BE2C (cell line): ENCODE measurements at regions not wholly inside any gene's neighbourhood (a gene's known extent, or its start where the extent isn't known, plus 50 kb on each side); places are given as distances from the start of the nearest gene placed in this dataset.

Source experiments
- DNase-seq: peaks from one replicate; pipeline ENCODE4 v3.0.0-alpha.2; 2020
- H3K27me3 ChIP-seq: fragments of 250-450 bp; sonication (Bioruptor Pico); 2 replicates; pipeline ENCODE4 v1.5.1; 2020; ENCODE audit warnings: mild to moderate bottlenecking
- H3K36me3 ChIP-seq: fragments of 250-450 bp; sonication (Bioruptor Pico); 2 replicates; pipeline ENCODE4 v1.5.1; 2020; ENCODE audit warnings: mild to moderate bottlenecking
- H3K4me1 ChIP-seq: fragments of 250-450 bp; sonication (Bioruptor Pico); 2 replicates; pipeline ENCODE4 v1.5.1; 2020
- H3K4me3 ChIP-seq: 2 replicates; pipeline ENCODE4 v1.5.1; 2011; ENCODE audit warnings: low read depth, low read length
- H3K9me3 ChIP-seq: fragments of 250-450 bp; sonication (Bioruptor Pico); 2 replicates; pipeline ENCODE4 v1.5.1; 2020
- TF ChIP-seq, protein P1 (sequence below): IDR thresholded peaks from 2 replicates; pipeline ENCODE4 v1.5.1; 2012; ENCODE audit warnings: mild to moderate bottlenecking, low read depth, low read length

DNA sequence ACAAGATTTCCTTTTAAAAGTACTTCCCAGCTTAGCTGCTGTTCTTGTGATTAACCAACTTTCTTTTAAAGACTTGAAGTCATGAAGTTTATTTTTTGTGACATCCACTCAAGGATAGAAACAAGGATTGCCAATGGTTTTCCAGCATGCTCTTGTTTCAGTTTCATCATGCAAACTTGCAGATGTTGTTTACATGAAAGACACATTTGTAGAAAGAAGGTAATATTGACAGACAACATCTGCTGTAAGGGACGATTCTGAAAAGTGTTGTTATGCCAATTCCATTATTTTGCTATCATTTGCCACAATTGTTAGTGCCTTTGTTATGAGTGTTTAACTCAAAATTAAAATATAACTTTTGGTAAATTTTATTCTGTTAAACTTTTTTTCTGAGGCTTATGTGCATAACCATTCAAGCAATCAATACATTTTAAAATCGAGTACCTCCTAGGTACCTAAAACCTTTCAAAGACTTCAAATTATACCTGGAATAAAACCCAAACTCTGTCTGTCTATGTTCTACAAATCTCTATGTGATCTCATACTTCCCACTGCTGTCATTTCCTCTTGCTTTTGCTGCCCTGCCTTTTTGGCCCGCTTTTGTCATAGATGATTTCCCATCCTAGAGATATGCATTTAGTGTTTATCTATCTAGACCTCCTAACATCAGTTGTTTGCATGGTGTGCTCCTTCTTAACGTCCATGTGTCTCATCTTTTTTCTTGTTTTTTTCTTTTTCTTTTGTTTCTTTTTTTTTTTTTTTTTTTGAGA lies 630.4 kb downstream of the NR2F2 start:
- Histone ChIP-seq H3K27me3 (no peaks in the 10 kb centered on the region), H3K4me1 (no peaks in the 10 kb centered on the region), H3K36me3 (no peaks in the 10 kb centered on the region), H3K9me3 (no peaks in the 10 kb centered on the region), H3K4me3 (no peak overlapping the region)
- no peak for DNase-seq
- TF ChIP-seq, protein P1, sequence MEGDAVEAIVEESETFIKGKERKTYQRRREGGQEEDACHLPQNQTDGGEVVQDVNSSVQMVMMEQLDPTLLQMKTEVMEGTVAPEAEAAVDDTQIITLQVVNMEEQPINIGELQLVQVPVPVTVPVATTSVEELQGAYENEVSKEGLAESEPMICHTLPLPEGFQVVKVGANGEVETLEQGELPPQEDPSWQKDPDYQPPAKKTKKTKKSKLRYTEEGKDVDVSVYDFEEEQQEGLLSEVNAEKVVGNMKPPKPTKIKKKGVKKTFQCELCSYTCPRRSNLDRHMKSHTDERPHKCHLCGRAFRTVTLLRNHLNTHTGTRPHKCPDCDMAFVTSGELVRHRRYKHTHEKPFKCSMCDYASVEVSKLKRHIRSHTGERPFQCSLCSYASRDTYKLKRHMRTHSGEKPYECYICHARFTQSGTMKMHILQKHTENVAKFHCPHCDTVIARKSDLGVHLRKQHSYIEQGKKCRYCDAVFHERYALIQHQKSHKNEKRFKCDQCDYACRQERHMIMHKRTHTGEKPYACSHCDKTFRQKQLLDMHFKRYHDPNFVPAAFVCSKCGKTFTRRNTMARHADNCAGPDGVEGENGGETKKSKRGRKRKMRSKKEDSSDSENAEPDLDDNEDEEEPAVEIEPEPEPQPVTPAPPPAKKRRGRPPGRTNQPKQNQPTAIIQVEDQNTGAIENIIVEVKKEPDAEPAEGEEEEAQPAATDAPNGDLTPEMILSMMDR = no peak

DNA sequence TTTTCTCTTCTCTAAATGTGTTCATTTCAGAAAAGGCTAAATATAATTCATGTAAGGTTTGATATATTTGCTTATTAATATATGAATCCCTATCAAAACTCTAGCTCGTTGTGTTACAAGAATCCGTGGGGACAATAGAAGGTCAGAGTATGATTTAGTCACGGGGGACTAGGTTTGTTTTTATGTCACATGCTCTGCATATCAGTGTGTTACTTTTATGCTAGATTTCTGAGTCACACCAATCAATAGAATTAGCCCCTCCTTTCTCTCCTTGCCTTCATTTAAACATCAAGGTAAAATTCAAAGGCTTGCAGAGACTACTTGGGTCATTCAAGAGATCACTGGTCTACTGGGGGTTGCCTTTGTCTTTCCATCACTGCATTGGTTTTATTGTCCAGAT lies 636.1 kb downstream of the NR2F2 start:
- TF ChIP-seq, protein P1 = no peak

DNA sequence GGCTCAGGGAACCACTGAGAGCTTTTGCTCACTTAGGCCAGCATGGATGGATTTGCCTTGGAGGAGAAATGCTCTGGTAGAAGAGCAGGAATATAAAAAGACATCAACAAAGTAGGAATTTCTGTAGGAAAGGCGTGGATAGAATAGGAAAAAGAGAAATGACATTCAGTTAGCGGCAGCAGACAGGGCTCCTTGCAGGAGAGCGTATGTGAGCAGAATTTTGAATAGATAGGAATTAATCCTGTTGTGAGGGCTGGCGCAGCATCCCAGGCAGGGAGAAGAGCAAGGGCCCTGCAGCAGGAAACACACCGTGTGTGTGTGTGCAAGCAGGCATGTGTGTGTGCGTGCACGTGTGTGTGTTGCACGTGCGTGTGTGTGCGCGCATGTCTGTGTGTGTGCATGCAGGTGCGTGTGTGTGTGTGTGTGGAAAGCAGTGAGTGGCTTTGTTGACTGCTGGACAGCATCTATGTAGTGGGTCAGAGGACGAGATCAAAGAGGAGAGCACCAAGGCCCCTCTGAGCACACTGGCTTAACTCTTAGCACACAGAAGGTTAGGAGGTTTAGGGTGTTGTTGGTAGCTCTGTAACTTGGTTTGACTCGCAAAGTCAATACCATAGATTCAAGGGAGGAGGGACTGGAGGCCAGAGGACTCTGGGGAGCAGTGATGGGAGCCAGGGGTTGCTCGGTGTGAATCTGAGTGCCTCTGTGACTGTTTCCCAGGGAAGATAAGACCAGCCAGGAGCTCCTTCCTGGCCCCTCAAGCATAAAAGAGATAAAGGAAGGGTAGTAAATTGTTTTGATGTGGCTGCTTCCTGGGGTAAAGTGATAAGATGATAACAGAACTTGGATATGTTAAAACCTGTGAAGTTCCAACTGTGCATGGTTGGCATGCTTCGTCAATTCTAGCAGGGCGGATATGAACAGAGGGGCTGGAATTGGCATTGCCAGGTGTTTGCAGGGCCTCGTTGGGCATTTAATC lies 639.5 kb downstream of the NR2F2 start:
- no peaks in the 10 kb centered on the region for H3K4me1 ChIP-seq
- TF ChIP-seq, protein P1 = no peak
- H3K9me3 ChIP-seq = no peaks in the 10 kb centered on the region
- H3K27me3 ChIP-seq = no peaks in the 10 kb centered on the region
- H3K36me3 ChIP-seq = no peaks in the 10 kb centered on the region
- no peak for DNase-seq
- no peak overlapping the region for H3K4me3 ChIP-seq

More for the DNA sequence above, 636.1 kb downstream of the NR2F2 start:
- no peak for DNase-seq
- Histone ChIP-seq H3K36me3 (no peaks in the 10 kb centered on the region), H3K4me1 (no peaks in the 10 kb centered on the region), H3K27me3 (no peaks in the 10 kb centered on the region), H3K9me3 (no peaks in the 10 kb centered on the region), H3K4me3 (no peak overlapping the region)

DNA sequence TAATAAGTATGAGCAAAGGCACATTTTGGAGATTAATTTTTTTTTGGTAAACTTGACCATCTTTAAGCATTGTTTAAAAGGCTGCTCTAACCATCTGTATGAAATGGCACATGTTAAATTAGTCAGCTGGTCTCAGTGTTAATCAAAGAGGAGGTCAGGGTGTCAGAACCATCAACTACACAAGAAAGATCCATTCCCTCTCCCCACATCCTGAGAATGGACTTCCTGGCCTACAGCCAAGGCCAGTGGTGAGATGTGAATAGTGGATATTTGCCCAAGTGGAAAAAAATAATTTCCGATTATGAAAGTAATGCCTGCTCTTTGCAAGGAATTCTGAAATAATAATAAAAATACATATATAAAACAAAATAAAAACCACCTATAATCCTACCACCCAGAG lies 641.7 kb downstream of the NR2F2 start:
- TF ChIP-seq, protein P1 = no peak
- Histone ChIP-seq H3K4me1 (no peaks in the 10 kb centered on the region), H3K4me3 (no peak overlapping the region), H3K9me3 (no peaks in the 10 kb centered on the region), H3K36me3 (no peaks in the 10 kb centered on the region), H3K27me3 (no peaks in the 10 kb centered on the region)
- no peak for DNase-seq

DNA sequence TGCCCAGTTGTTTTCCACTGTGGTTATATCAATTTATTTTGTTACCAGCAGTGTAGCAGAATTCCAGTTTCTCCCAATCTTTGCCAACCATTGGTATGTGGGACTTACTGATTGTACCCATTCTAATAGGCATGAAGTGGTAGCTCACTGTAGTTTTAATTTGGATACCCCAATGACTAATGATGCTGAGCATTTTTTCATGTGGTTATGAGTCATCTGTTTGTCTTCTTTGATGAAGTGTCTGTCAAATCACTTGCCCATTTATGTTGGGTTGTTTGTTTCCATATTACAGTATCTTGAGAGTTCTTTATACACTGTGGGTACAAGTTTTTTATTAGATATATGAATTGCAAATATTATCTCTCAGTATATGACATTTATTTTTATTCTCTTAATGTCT lies 644.3 kb downstream of the NR2F2 start:
- TF ChIP-seq, protein P1 = no peak
- DNase-seq = no peak
- Histone ChIP-seq H3K9me3 (no peaks in the 10 kb centered on the region), H3K36me3 (no peaks in the 10 kb centered on the region), H3K4me1 (no peaks in the 10 kb centered on the region), H3K4me3 (no peak overlapping the region), H3K27me3 (no peaks in the 10 kb centered on the region)
